HCT116 (cell line): ENCODE measurements at regions not wholly inside any gene's neighbourhood (a gene's known extent, or its start where the extent isn't known, plus 50 kb on each side); places are given as distances from the start of the nearest gene placed in this dataset.

ENCODE experiments used
- ATAC-seq: fragments of 200-7000 bp; cut with Tn5 transposase; 2 replicates; pipeline ENCODE4 v1.9.1; 2020; ENCODE audit warnings: mild to moderate bottlenecking, moderate library complexity
- BruUV-seq: library from RNA; stranded (reverse); fragments of 400-500 nt; replicated peaks from 2 replicates; lab custom pipeline; 2021; lab: Mats Ljungman, UMichigan
- CTCF ChIA-PET: fragments of 300-600 bp; sonication (Branson Sonifier 250); formaldehyde crosslinking; loops from one replicate; lab custom pipeline; 2021; ENCODE audit warnings: antibody characterized with exemption; lab: Charles Lee
- POLR2A ChIA-PET: fragments of 300-600, 350-600 bp; sonication (Branson Sonifier 250); formaldehyde crosslinking; loops from one replicate; lab custom pipeline; 2021; ENCODE audit warnings: antibody characterized with exemption; lab: Charles Lee
- RAD21 ChIA-PET, 2 experiments: fragments of 300-600 bp; sonication (Branson Sonifier 250); formaldehyde crosslinking; loops; one replicate each; lab custom pipeline; 2023; ENCODE audit warnings: low total read pairs in 2 of 2; ENCODE audit not compliant: uncharacterized antibody in 2 of 2, unreplicated experiment in 2 of 2, low non-redundant PET in 1 of 2; lab: Charles Lee
- DNase-seq: peaks from one replicate; pipeline ENCODE4 v3.0.0-alpha.2; 2010; ENCODE audit warnings: low read depth, low spot score
- H2AFZ ChIP-seq: fragments of 200-600 bp; shearing (Covaris generic), sonication (generic); 2 replicates; pipeline ENCODE4 v1.6.1; 2017; ENCODE audit warnings: low read depth, mixed run types, mixed read lengths, antibody characterized with exemption, low read length; ENCODE audit not compliant: poor library complexity, severe bottlenecking
- H3K27ac ChIP-seq: 2 replicates; pipeline ENCODE4 v1.5.1; 2012; ENCODE audit warnings: low read depth, low read length
- H3K27me3 ChIP-seq: fragments of 200-600 bp; sonication (generic); 2 replicates; pipeline ENCODE4 v1.6.1; 2016; ENCODE audit warnings: mixed run types, low read length, mixed read lengths; ENCODE audit not compliant: insufficient read depth
- H3K36me3 ChIP-seq, 2 experiments: fragments of 200-500 bp in 1 of 2; fragments of 200-600 bp in 1 of 2; sonication (Bioruptor generic) in 1 of 2; sonication (generic) in 1 of 2; 2 replicates each; pipeline versions ENCODE4 v1.5.1 to v1.6.1; 2014 to 2016; ENCODE audit warnings: low read length in 2 of 2, inconsistent platforms in 1 of 2, mixed read lengths in 1 of 2, mixed run types in 1 of 2; ENCODE audit not compliant: insufficient read depth in 2 of 2, control insufficient read depth in 1 of 2
- H3K4me1 ChIP-seq, 2 experiments: fragments of 200-600 bp in 1 of 2; sonication (generic) in 1 of 2; 2 replicates each; pipeline versions ENCODE4 v1.5.1 to v1.6.1; 2012 to 2017; ENCODE audit warnings: low read length in 2 of 2, inconsistent platforms in 1 of 2, mild to moderate bottlenecking in 1 of 2, mixed read lengths in 1 of 2, mixed run types in 1 of 2, moderate library complexity in 1 of 2; ENCODE audit not compliant: insufficient read depth in 2 of 2, control insufficient read depth in 1 of 2
- H3K4me2 ChIP-seq: fragments of 200-600 bp; sonication (generic); 2 replicates; pipeline ENCODE4 v1.6.1; 2017; ENCODE audit warnings: mixed run types, low read length, mixed read lengths
- H3K4me3 ChIP-seq, 2 experiments: fragments of 200-600 bp in 1 of 2; sonication (generic) in 1 of 2; replicated peaks in 1 of 2; 2 replicates each; pipeline ENCODE4 v1.5.1; 2011 to 2016; ENCODE audit warnings: low read length in 2 of 2, control low read depth in 1 of 2, low read depth in 1 of 2, mild to moderate bottlenecking in 1 of 2, mixed read lengths in 1 of 2, mixed run types in 1 of 2
- H3K79me2 ChIP-seq: fragments of 200-600 bp; sonication (generic); 2 replicates; pipeline ENCODE4 v1.6.1; 2017; ENCODE audit warnings: mild to moderate bottlenecking, mixed run types, low read length, moderate library complexity, mixed read lengths; ENCODE audit not compliant: insufficient read depth
- H3K9ac ChIP-seq: fragments of 200-600 bp; sonication (generic); 2 replicates; pipeline ENCODE4 v1.6.1; 2016; ENCODE audit warnings: low read length, mixed read lengths
- H3K9me2 ChIP-seq: fragments of 200-600 bp; sonication (generic), shearing (Covaris generic); 2 replicates; pipeline ENCODE4 v1.6.1; 2017; ENCODE audit warnings: mixed run types, mild to moderate bottlenecking, moderate library complexity; ENCODE audit not compliant: insufficient read depth
- H3K9me3 ChIP-seq, 2 experiments: fragments of 200-500 bp in 1 of 2; fragments of 200-600 bp in 1 of 2; sonication (Bioruptor generic) in 1 of 2; sonication (generic) in 1 of 2; 2 replicates each; pipeline ENCODE4 v1.6.1; 2014 to 2017; ENCODE audit warnings: low read length in 2 of 2, mixed read lengths in 2 of 2, inconsistent platforms in 1 of 2, low read depth in 1 of 2, mild to moderate bottlenecking in 1 of 2, mixed run types in 1 of 2, moderate library complexity in 1 of 2; ENCODE audit not compliant: control insufficient read depth in 1 of 2, insufficient read depth in 1 of 2
- H4K20me1 ChIP-seq: fragments of 200-600 bp; sonication (generic), shearing (Covaris generic); 2 replicates; pipeline ENCODE4 v1.6.1; 2017; ENCODE audit warnings: mixed run types, mild to moderate bottlenecking, moderate library complexity; ENCODE audit not compliant: insufficient read depth
- ATF3 ChIP-seq: IDR thresholded peaks from 2 replicates; pipeline ENCODE4 v1.6.1; 2012
- CBX3 ChIP-seq: IDR thresholded peaks from 2 replicates; pipeline ENCODE4 v1.6.1; 2012; ENCODE audit warnings: low read depth
- CEBPB ChIP-seq: IDR thresholded peaks from 2 replicates; pipeline ENCODE4 v1.6.1; 2012; ENCODE audit warnings: low read depth
- FOSL1 ChIP-seq: IDR thresholded peaks from 2 replicates; pipeline ENCODE4 v1.6.1; 2012; ENCODE audit warnings: low read depth
- JUND ChIP-seq: IDR thresholded peaks from 2 replicates; pipeline ENCODE4 v1.6.1; 2012
- POLR2AphosphoS5 ChIP-seq: IDR thresholded peaks from 2 replicates; pipeline ENCODE4 v1.6.1; 2011; ENCODE audit warnings: mild to moderate bottlenecking, low read depth, low read length, moderate library complexity
- RAD21 ChIP-seq: IDR thresholded peaks from 2 replicates; pipeline ENCODE4 v1.6.1; 2012; ENCODE audit warnings: low read depth, mild to moderate bottlenecking
- SIN3A ChIP-seq: IDR thresholded peaks from 2 replicates; pipeline ENCODE4 v1.6.1; 2012; ENCODE audit warnings: low read depth
- SP1 ChIP-seq: IDR thresholded peaks from 2 replicates; pipeline ENCODE4 v1.6.1; 2012; ENCODE audit warnings: low read depth
- SRF ChIP-seq: IDR thresholded peaks from 2 replicates; pipeline ENCODE4 v1.6.1; 2012; ENCODE audit warnings: low read depth
- TCF7L2 ChIP-seq: IDR thresholded peaks from 2 replicates; pipeline ENCODE4 v1.7.0; 2011; ENCODE audit warnings: borderline replicate concordance, inconsistent platforms; ENCODE audit not compliant: insufficient read depth, insufficient read length; ENCODE audit errors: extremely low read depth
- YY1 ChIP-seq: IDR thresholded peaks from 2 replicates; pipeline ENCODE4 v1.6.1; 2011; ENCODE audit warnings: low read length, low read depth, moderate library complexity, mild to moderate bottlenecking; ENCODE audit not compliant: insufficient replicate concordance; ENCODE audit errors: extremely low read depth
- ZFX ChIP-seq: fragments of 450-650 bp; IDR thresholded peaks from 2 replicates; pipeline ENCODE4 v1.6.1; 2017
- ZNF274 ChIP-seq: fragments of 200-500 bp; sonication (Bioruptor generic); IDR thresholded peaks from 2 replicates; pipeline ENCODE4 v1.6.1; 2014; ENCODE audit warnings: mild to moderate bottlenecking, low read depth, low read length, inconsistent platforms
- intact Hi-C: fragments of 100-400 bp; cut with micrococcal nuclease; formaldehyde crosslinking; loops from 2 replicates; pipeline ENCODE4 v1.10.0; 2022
- TF ChIP-seq, protein P1 (sequence below), 3 experiments: fragments of 200-600 bp in 1 of 3; sonication (generic) in 1 of 3; IDR thresholded peaks in 2 of 3; conservative IDR thresholded peaks in 1 of 3; 2 replicates each; pipeline ENCODE4 v1.5.1; 2012 to 2017; ENCODE audit warnings: low read depth in 2 of 3, low read length in 2 of 3, antibody characterized with exemption in 1 of 3, borderline replicate concordance in 1 of 3, control low read depth in 1 of 3, mild to moderate bottlenecking in 1 of 3, mixed read lengths in 1 of 3, mixed run types in 1 of 3, moderate library complexity in 1 of 3; ENCODE audit not compliant: insufficient read depth in 1 of 3
- TF ChIP-seq, protein P2 (sequence below): IDR thresholded peaks from 2 replicates; pipeline ENCODE4 v1.6.1; 2011; ENCODE audit warnings: mild to moderate bottlenecking, low read length, moderate library complexity; ENCODE audit not compliant: insufficient replicate concordance; ENCODE audit errors: extremely low read depth

DNA sequence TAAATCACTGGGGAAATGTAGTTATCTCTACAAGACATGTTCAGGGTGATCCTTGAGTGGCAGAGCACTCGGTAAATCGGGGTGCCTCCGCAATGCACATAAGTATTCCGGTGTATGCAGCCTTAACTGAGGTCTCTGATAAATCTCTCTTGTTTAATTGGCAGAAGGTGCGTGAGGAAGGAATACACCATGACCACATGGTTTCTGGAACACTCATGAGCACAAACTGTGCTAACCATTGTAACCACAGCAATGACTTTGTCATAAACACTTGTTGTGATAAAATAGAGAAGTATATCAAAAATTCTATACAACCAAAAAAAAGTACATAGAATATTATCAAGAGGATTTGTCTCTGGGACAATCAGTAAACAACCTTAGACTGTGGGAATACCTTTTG, 146.8 kb upstream of the DIO2 start (continued):
- TF ChIP-seq, protein P1, sequence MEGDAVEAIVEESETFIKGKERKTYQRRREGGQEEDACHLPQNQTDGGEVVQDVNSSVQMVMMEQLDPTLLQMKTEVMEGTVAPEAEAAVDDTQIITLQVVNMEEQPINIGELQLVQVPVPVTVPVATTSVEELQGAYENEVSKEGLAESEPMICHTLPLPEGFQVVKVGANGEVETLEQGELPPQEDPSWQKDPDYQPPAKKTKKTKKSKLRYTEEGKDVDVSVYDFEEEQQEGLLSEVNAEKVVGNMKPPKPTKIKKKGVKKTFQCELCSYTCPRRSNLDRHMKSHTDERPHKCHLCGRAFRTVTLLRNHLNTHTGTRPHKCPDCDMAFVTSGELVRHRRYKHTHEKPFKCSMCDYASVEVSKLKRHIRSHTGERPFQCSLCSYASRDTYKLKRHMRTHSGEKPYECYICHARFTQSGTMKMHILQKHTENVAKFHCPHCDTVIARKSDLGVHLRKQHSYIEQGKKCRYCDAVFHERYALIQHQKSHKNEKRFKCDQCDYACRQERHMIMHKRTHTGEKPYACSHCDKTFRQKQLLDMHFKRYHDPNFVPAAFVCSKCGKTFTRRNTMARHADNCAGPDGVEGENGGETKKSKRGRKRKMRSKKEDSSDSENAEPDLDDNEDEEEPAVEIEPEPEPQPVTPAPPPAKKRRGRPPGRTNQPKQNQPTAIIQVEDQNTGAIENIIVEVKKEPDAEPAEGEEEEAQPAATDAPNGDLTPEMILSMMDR (IDR thresholded peaks at IDR 0.05 in 2 of 3, conservative IDR thresholded peaks at IDR 0.05 in 1 of 3; ENCODE audit: borderline replicate concordance in 1 of 3, insufficient read depth in 1 of 3, low read depth in 2 of 3, low read length in 2 of 3) = no peak
- TF ChIP-seq ZFX (no peak), SIN3A (no peak), TCF7L2 (no peak), JUND (no peak), CBX3 (no peak), SP1 (no peak), CEBPB (no peak), ATF3 (no peak)
- TF ChIP-seq, protein P2, sequence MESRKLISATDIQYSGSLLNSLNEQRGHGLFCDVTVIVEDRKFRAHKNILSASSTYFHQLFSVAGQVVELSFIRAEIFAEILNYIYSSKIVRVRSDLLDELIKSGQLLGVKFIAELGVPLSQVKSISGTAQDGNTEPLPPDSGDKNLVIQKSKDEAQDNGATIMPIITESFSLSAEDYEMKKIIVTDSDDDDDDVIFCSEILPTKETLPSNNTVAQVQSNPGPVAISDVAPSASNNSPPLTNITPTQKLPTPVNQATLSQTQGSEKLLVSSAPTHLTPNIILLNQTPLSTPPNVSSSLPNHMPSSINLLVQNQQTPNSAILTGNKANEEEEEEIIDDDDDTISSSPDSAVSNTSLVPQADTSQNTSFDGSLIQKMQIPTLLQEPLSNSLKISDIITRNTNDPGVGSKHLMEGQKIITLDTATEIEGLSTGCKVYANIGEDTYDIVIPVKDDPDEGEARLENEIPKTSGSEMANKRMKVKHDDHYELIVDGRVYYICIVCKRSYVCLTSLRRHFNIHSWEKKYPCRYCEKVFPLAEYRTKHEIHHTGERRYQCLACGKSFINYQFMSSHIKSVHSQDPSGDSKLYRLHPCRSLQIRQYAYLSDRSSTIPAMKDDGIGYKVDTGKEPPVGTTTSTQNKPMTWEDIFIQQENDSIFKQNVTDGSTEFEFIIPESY = no peak

DNA sequence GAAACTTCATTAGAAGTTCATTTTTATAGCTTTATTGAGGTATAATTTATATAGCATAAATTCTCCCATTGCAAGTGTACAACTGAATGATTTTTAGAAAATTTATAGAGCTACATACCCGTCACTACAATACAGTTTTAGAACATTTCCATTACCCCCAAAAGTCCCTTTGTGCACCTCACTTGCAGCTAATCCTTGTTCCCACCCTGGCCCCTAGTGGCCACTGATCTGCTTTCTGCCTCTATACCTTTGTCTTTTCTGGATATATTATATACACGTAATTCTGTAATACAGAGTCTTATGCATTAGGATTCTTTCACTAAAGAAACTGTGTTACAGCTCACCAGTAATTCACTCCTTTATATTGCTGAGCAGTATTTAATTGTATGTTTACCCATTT, 145.1 kb upstream of the DIO2 start:
- H3K27me3 ChIP-seq = no peaks in the 10 kb centered on the region
- POLR2A ChIA-PET = no interaction called here
- CTCF ChIA-PET = interaction anchor here (0.9 to 1.1 kb wide), 2 partner anchors 9 to 10 kb away, joined by 3 read pairs; no protein-coding TSS in a partner anchor
- no peaks in the 10 kb centered on the region for H4K20me1 ChIP-seq
- no peaks in the 10 kb centered on the region for H3K4me1 ChIP-seq
- DNase-seq (no peak), ATAC-seq (peak; percentile 78)
- H3K9me2 ChIP-seq = no peaks in the 10 kb centered on the region
- no peak overlapping the region for H3K4me2 ChIP-seq
- H3K79me2 ChIP-seq = no peaks in the 10 kb centered on the region
- H3K9ac ChIP-seq = no peak overlapping the region
- BruUV-seq = no TSS peak
- RAD21 ChIA-PET = no interaction called here
- no peak overlapping the region for H3K4me3 ChIP-seq
- no peak overlapping the region for H3K27ac ChIP-seq
- H2AFZ ChIP-seq = no peak overlapping the region
- H3K36me3 ChIP-seq = no peaks in the 10 kb centered on the region
- H3K9me3 ChIP-seq = no peaks in the 10 kb centered on the region
- intact Hi-C loops = loop anchor here (10.0 kb wide), 1 partner anchor 302 kb away; no protein-coding TSS in a partner anchor
- TF ChIP-seq TCF7L2 (no peak), SRF (no peak), CEBPB (no peak), RAD21 (peak; percentile 31), YY1 (no peak), ZNF274 (no peak), FOSL1 (no peak), POLR2AphosphoS5 (no peak)
- TF ChIP-seq, protein P1 (IDR thresholded peaks at IDR 0.05 in 2 of 3, conservative IDR thresholded peaks at IDR 0.05 in 1 of 3; ENCODE audit: borderline replicate concordance in 1 of 3, insufficient read depth in 1 of 3, low read depth in 2 of 3, low read length in 2 of 3) = peak in 2 of 3 experiments; percentile 46 to 47; a peak in 4 of 6 replicates
- TF ChIP-seq, protein P2 = no peak
